ENCODE measurements at regions not wholly inside any gene's neighbourhood (a gene's known extent, or its start where the extent isn't known, plus 50 kb on each side); places are given as distances from the start of the nearest gene placed in this dataset.

DNA sequence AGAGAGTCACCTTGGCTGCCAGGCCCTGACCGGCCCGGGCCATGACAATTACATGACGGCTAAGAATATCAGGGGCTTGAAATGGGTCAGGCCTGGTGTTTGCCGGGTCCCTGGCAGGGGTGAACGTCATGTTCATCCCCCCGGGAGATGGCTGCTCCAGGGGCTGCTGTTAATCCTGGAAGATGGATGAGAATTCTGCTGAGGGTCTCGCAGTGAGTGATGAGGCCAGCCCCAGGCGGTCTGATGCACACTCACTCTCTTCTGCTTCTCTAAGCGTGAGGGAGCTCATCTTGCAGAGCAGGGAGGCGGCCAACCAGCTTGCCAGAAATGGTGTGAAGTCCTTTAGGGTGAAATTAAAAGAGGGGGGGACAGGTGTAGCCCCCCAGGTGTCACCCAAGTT lies 101.3 kb upstream of the ANO1 start:
- Mint-ChIP-seq H3K36me3 (ENCODE audit: insufficient read depth) (no peaks in the 10 kb centered on the region), H3K27me3 (peaks cover 37% of the 10 kb centered on the region), H3K9me3 (no peaks in the 10 kb centered on the region), H3K4me1 (no peaks in the 10 kb centered on the region), H3K4me3 (no peak overlapping the region), H3K27ac (ENCODE audit: low read depth) (no peak overlapping the region)
- DNase-seq (ENCODE audit: low spot score in 2 of 2) (no peak), ATAC-seq (replicated peaks; ENCODE audit: extremely low read depth, poor library complexity, severe bottlenecking) (no peak)

DNA sequence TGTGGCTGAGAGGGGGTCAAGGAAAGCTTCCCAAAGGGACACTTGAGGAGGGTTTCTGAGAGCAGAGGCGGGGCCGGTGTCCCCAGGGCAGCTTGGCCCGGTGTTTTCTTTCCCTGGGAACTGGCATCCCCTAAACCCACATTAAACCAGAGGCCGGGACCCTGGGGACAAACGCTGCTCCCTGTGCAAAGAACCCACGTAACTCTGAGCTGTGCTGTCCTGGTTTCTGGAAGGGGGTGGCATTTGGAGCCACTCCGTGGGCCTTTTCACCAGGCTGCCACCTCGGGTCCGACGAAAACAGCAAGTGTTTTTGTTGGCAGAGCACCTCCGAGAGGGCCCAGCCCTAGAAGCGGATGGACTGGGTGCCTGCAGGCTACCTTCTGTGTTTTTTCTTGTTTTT lies 100.2 kb upstream of the ANO1 start:
- no peak overlapping the region for H3K4me3 Mint-ChIP-seq
- H3K4me1 Mint-ChIP-seq = no peaks in the 10 kb centered on the region
- H3K9me3 Mint-ChIP-seq = no peaks in the 10 kb centered on the region
- H3K27ac Mint-ChIP-seq (ENCODE audit: low read depth) = no peak overlapping the region
- ATAC-seq (replicated peaks; ENCODE audit: extremely low read depth, poor library complexity, severe bottlenecking) (no peak), DNase-seq (ENCODE audit: low spot score in 2 of 2) (no peak)
- no peaks in the 10 kb centered on the region for H3K36me3 Mint-ChIP-seq (ENCODE audit: insufficient read depth)
- H3K27me3 Mint-ChIP-seq = peaks cover 46% of the 10 kb centered on the region

DNA sequence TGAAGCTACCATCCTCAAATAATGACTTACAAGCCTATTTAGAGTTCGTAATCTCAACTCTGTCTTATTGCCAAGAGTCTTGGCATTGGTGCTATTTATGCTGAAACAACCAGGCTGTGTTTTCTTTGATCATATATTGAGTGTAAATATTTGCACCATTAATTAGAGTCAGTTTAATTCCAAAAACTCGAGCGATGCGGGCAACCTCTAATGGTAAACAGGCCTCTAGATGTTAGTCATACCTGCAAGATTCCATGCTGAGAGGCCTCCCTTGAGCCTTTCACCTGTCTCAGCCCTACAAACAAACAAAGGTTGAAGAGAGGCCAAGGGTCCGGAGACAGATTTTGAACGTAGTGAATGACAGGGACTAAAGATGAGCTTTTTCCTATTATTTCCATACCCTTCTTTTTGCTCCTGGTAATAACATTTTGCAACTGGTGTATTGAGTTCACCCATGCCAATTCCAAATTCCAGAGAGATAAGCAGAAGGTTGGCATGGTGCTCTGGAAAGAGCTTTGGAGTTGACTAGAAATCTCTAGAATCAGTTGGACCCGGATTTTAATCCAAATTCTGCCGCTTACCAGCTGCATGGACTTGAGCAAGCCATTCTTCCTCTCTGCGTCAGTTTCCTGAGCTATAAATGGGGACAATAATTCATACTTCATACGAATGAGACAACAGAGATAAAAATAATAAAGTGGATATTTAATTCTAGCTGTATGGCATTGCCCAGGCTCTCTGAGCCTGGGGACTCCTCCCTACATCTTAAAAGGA lies 99.1 kb upstream of the ANO1 start:
- DNase-seq (ENCODE audit: low spot score in 2 of 2) (no peak), ATAC-seq (replicated peaks; ENCODE audit: extremely low read depth, poor library complexity, severe bottlenecking) (no peak)
- H3K4me3 Mint-ChIP-seq = no peak overlapping the region
- H3K27ac Mint-ChIP-seq (ENCODE audit: low read depth) = no peak overlapping the region
- H3K36me3 Mint-ChIP-seq (ENCODE audit: insufficient read depth) = no peaks in the 10 kb centered on the region
- no peaks in the 10 kb centered on the region for H3K9me3 Mint-ChIP-seq
- H3K4me1 Mint-ChIP-seq = no peaks in the 10 kb centered on the region
- peaks cover 48% of the 10 kb centered on the region for H3K27me3 Mint-ChIP-seq

- H3K27me3 Mint-ChIP-seq = peaks cover 48% of the 10 kb centered on the region
- DNase-seq (ENCODE audit: low spot score in 2 of 2) = no peak
- no peak for ATAC-seq (replicated peaks; ENCODE audit: extremely low read depth, poor library complexity, severe bottlenecking)
- H3K4me1 Mint-ChIP-seq = no peaks in the 10 kb centered on the region
- H3K27ac Mint-ChIP-seq (ENCODE audit: low read depth) = no peak overlapping the region
- no peaks in the 10 kb centered on the region for H3K9me3 Mint-ChIP-seq
- no peaks in the 10 kb centered on the region for H3K36me3 Mint-ChIP-seq (ENCODE audit: insufficient read depth)
- H3K4me3 Mint-ChIP-seq = no peak overlapping the region
These were observed 98.5 kb upstream of the ANO1 start for GRCh38 chr11:69979632-69980031.

- Mint-ChIP-seq H3K27ac (ENCODE audit: low read depth) (no peak overlapping the region), H3K27me3 (peaks cover 51% of the 10 kb centered on the region), H3K9me3 (no peaks in the 10 kb centered on the region), H3K4me1 (no peaks in the 10 kb centered on the region), H3K36me3 (ENCODE audit: insufficient read depth) (no peaks in the 10 kb centered on the region), H3K4me3 (no peak overlapping the region)
- DNase-seq (ENCODE audit: low spot score in 2 of 2) (no peak), ATAC-seq (replicated peaks; ENCODE audit: extremely low read depth, poor library complexity, severe bottlenecking) (no peak)
These were observed 96.9 kb upstream of the ANO1 start for GRCh38 chr11:69981119-69981784.

GRCh38 chr11:69982690-69983570 lies 95.2 kb upstream of the ANO1 start:
- H3K27ac Mint-ChIP-seq (ENCODE audit: low read depth) = no peak overlapping the region
- ATAC-seq (replicated peaks; ENCODE audit: extremely low read depth, poor library complexity, severe bottlenecking) (no peak), DNase-seq (ENCODE audit: low spot score in 2 of 2) (no peak)
- no peaks in the 10 kb centered on the region for H3K36me3 Mint-ChIP-seq (ENCODE audit: insufficient read depth)
- H3K4me1 Mint-ChIP-seq = no peaks in the 10 kb centered on the region
- no peak overlapping the region for H3K4me3 Mint-ChIP-seq
- H3K27me3 Mint-ChIP-seq = peaks cover 66% of the 10 kb centered on the region
- no peaks in the 10 kb centered on the region for H3K9me3 Mint-ChIP-seq

- H3K4me3 Mint-ChIP-seq = no peak overlapping the region
- H3K36me3 Mint-ChIP-seq (ENCODE audit: insufficient read depth) = no peaks in the 10 kb centered on the region
- H3K9me3 Mint-ChIP-seq = no peaks in the 10 kb centered on the region
- H3K27ac Mint-ChIP-seq (ENCODE audit: low read depth) = no peak overlapping the region
- H3K4me1 Mint-ChIP-seq = no peaks in the 10 kb centered on the region
- DNase-seq (ENCODE audit: low spot score in 2 of 2) = no peak
- H3K27me3 Mint-ChIP-seq = peaks cover 67% of the 10 kb centered on the region
- no peak for ATAC-seq (replicated peaks; ENCODE audit: extremely low read depth, poor library complexity, severe bottlenecking)
These were observed 94.6 kb upstream of the ANO1 start for GRCh38 chr11:69983571-69983877.

DNA sequence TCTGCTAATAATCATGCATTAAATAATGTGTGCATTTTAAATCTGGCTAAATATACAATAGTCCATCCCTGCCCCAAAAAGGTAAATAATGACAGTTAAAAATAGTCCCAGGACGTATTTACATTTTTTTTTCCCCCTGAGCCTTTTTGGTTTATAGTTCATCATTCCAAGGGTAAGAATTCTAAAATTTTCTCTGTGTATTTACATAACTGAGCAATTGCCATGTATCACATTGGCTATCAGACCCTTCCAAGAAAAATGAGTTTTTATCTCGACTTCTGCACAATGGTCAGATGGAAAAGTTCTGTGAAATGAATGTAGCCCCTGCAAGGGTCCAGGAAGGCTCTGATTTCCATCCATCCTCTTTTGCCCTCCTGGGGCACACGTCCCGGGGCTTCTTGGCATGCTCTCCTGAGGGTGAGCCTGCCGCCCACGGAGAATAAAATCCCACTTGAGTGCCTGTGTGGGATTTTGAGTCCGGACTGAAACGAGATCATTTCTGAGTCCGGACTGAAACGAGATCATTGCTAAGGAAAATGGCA lies 94.1 kb upstream of the ANO1 start:
- peaks cover 67% of the 10 kb centered on the region for H3K27me3 Mint-ChIP-seq
- DNase-seq (ENCODE audit: low spot score in 2 of 2) = no peak
- H3K27ac Mint-ChIP-seq (ENCODE audit: low read depth) = no peak overlapping the region
- H3K9me3 Mint-ChIP-seq = no peaks in the 10 kb centered on the region
- no peak overlapping the region for H3K4me3 Mint-ChIP-seq
- no peak for ATAC-seq (replicated peaks; ENCODE audit: extremely low read depth, poor library complexity, severe bottlenecking)
- H3K36me3 Mint-ChIP-seq (ENCODE audit: insufficient read depth) = no peaks in the 10 kb centered on the region
- no peaks in the 10 kb centered on the region for H3K4me1 Mint-ChIP-seq

GRCh38 chr11:69984457-69985261 lies 93.5 kb upstream of the ANO1 start:
- Mint-ChIP-seq H3K27me3 (peaks cover 70% of the 10 kb centered on the region), H3K4me1 (no peaks in the 10 kb centered on the region)
- no peak for DNase-seq (ENCODE audit: low spot score in 2 of 2)

DNA sequence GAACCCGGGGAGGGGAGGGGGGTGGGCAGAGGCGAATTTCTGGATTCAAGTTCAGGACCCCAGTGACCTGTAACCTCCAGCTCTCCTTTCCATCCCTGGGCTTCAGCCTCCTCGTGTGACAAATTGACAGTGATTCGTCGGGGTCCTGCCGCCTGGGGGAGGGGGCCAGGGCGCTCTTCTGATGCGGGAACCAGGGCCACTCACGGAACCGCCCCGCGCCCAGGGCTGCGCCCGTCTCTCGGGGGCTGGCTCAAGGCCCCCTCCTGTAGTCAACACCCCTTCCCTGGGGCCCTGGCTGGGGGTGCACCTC lies 92.8 kb upstream of the ANO1 start:
- Mint-ChIP-seq H3K4me1 (no peaks in the 10 kb centered on the region), H3K4me3 (no peak overlapping the region), H3K36me3 (ENCODE audit: insufficient read depth) (no peaks in the 10 kb centered on the region), H3K9me3 (no peaks in the 10 kb centered on the region), H3K27me3 (peaks cover 75% of the 10 kb centered on the region), H3K27ac (ENCODE audit: low read depth) (no peak overlapping the region)
- ATAC-seq (replicated peaks; ENCODE audit: extremely low read depth, poor library complexity, severe bottlenecking) = no peak
- no peak for DNase-seq (ENCODE audit: low spot score in 2 of 2)

More at GRCh38 chr11:69984457-69985261, 93.5 kb upstream of the ANO1 start:
- H3K27ac Mint-ChIP-seq (ENCODE audit: low read depth) = no peak overlapping the region
- H3K9me3 Mint-ChIP-seq = no peaks in the 10 kb centered on the region
- H3K36me3 Mint-ChIP-seq (ENCODE audit: insufficient read depth) = no peaks in the 10 kb centered on the region
- ATAC-seq (replicated peaks; ENCODE audit: extremely low read depth, poor library complexity, severe bottlenecking) = no peak
- H3K4me3 Mint-ChIP-seq = no peak overlapping the region

DNA sequence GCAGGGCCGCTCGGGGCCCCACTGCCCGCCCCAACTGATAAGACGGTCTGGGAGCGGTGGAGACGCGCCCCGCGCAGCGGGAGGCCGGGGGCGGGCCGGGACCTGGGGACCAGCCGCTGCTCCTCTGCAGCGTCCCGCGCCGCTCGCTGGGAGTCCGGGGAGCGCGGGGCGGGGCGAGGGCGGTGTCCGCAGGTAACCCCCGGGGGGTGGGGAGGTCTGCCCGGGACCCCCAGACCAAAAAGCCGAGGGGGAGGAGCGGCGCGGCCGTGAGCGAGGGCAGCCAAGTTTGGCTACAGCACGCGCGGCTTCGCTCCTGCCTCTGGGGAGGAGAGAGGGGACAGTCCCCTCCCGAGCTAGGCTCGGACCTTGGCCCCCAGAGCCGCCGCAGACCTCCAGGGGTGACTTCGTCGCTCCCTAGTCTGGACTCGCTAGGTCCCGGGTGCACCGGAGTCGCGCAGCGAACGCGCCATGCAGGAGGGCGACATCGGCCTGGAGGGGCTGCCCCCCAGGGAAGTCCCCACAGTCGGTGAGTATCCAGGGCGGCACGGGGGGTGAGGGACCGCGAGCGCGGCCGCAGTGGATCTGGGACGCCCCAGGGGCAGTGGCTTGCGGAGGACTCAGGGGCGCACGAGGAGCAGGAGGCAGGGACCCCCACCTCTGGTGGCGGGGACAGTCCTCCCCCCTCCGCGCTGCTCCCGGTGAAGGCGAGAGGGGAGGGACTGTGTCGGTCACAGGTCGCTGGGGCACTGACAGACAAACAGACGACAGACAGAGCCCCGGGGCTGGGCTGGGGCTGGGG lies 92.3 kb upstream of the ANO1 start:
- H3K27ac Mint-ChIP-seq (ENCODE audit: low read depth) = no peak overlapping the region
- no peak for ATAC-seq (replicated peaks; ENCODE audit: extremely low read depth, poor library complexity, severe bottlenecking)
- no peak overlapping the region for H3K4me3 Mint-ChIP-seq
- no peak for DNase-seq (ENCODE audit: low spot score in 2 of 2)
- peaks cover 81% of the 10 kb centered on the region for H3K27me3 Mint-ChIP-seq
- no peaks in the 10 kb centered on the region for H3K4me1 Mint-ChIP-seq
- no peaks in the 10 kb centered on the region for H3K36me3 Mint-ChIP-seq (ENCODE audit: insufficient read depth)
- no peaks in the 10 kb centered on the region for H3K9me3 Mint-ChIP-seq

DNA sequence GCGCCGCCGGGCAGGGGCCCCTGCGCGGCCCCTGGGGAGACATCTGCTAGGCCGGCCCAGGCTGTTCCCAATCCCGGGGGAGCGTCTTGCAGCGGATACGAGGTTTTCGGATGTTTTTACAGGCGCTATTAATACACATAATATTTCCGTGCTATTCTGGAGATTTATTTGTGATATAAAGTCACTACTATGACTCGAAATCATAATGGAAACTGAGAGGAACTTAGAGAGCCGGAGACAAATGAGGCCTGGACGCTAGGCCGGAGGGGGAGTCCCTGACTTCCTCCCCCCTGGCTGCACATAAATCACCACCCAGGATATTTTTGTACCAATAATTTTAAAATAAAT lies 91.7 kb upstream of the ANO1 start:
- Mint-ChIP-seq H3K4me1 (no peaks in the 10 kb centered on the region), H3K36me3 (ENCODE audit: insufficient read depth) (no peaks in the 10 kb centered on the region), H3K4me3 (no peak overlapping the region), H3K27me3 (peaks cover 83% of the 10 kb centered on the region), H3K27ac (ENCODE audit: low read depth) (no peak overlapping the region), H3K9me3 (no peaks in the 10 kb centered on the region)
- ATAC-seq (replicated peaks; ENCODE audit: extremely low read depth, poor library complexity, severe bottlenecking) (no peak), DNase-seq (ENCODE audit: low spot score in 2 of 2) (no peak)
